ENCODE measurements at regions not wholly inside any gene's neighbourhood (a gene's known extent, or its start where the extent isn't known, plus 50 kb on each side); places are given as distances from the start of the nearest gene placed in this dataset.

DNA sequence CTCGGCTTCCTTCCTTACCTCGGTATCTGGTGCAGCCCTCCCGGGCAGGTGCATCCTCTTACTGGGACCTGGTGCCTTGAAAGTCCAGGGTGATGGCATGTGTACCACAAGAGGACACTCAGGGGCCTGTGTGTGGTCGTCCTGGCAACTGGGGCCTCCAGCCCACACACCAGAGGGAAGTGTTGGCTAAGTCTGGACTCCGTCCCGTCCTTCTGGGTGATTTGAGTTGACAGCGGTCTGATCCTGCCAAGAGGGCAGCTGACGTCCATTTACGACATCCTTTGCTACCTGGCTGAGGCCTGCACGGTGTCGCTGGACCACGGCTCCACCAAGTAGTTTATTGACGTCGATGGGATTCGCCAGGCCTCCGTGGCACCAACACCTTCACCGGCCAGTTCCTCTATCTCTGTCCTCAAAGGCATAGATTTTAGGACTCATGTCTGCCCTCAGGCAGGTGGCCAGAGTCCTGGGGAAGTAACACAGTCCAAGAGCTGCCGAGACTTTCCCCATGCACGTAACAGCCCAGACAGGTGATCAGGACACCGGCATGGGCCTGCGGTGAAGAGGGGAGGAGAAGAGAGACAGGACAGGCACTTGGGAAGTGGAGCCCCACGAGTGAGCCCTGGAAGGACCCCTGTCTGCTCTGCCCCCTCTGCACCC is 186.0 kb upstream of the HDAC4 start:
- TF ChIP-seq ETV6 (conservative IDR thresholded peaks at IDR 0.05 in 1 of 2, IDR thresholded peaks at IDR 0.05 in 1 of 2; ENCODE audit: borderline replicate concordance in 1 of 2, low read depth in 1 of 2) = no peak
- TF ChIP-seq SMC3 (IDR thresholded peaks at IDR 0.05; ENCODE audit: borderline replicate concordance, low read length) = no peak
- TF ChIP-seq JUND (IDR thresholded peaks at IDR 0.05; ENCODE audit: low read depth, low read length) = no peak
- TF ChIP-seq ZSCAN29 (IDR thresholded peaks at IDR 0.05) = no peak
- no peak for TF ChIP-seq HCFC1 (IDR thresholded peaks at IDR 0.05; ENCODE audit: low read length)
- no peak for TF ChIP-seq FOXM1 (IDR thresholded peaks at IDR 0.05; ENCODE audit: low read depth, low read length)
- TF ChIP-seq GABPA (IDR thresholded peaks at IDR 0.05; ENCODE audit: low read depth) = no peak
- TF ChIP-seq NBN (IDR thresholded peaks at IDR 0.05) = no peak
- no peak for TF ChIP-seq JUNB (IDR thresholded peaks at IDR 0.05)
- TF ChIP-seq, protein P1, sequence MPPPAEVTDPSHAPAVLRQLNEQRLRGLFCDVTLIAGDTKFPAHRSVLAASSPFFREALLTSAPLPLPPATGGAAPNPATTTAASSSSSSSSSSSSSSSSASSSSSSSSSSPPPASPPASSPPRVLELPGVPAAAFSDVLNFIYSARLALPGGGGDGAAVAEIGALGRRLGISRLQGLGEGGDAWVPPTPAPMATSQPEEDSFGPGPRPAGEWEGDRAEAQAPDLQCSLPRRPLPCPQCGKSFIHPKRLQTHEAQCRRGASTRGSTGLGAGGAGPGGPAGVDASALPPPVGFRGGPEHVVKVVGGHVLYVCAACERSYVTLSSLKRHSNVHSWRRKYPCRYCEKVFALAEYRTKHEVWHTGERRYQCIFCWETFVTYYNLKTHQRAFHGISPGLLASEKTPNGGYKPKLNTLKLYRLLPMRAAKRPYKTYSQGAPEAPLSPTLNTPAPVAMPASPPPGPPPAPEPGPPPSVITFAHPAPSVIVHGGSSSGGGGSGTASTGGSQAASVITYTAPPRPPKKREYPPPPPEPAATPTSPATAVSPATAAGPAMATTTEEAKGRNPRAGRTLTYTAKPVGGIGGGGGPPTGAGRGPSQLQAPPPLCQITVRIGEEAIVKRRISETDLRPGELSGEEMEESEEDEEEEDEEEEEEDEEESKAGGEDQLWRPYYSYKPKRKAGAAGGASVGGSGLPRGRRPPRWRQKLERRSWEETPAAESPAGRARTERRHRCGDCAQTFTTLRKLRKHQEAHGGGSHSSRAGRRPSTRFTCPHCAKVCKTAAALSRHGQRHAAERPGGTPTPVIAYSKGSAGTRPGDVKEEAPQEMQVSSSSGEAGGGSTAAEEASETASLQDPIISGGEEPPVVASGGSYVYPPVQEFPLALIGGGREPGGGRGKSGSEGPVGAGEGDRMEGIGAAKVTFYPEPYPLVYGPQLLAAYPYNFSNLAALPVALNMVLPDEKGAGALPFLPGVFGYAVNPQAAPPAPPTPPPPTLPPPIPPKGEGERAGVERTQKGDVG (CRISPR knock-in tag; IDR thresholded peaks at IDR 0.05) = no peak
- no peak for TF ChIP-seq FOXK2 (IDR thresholded peaks at IDR 0.05)
- no peak for TF ChIP-seq POLR2A (IDR thresholded peaks at IDR 0.05; ENCODE audit: low read depth, low read length)
- TF ChIP-seq, protein P2, sequence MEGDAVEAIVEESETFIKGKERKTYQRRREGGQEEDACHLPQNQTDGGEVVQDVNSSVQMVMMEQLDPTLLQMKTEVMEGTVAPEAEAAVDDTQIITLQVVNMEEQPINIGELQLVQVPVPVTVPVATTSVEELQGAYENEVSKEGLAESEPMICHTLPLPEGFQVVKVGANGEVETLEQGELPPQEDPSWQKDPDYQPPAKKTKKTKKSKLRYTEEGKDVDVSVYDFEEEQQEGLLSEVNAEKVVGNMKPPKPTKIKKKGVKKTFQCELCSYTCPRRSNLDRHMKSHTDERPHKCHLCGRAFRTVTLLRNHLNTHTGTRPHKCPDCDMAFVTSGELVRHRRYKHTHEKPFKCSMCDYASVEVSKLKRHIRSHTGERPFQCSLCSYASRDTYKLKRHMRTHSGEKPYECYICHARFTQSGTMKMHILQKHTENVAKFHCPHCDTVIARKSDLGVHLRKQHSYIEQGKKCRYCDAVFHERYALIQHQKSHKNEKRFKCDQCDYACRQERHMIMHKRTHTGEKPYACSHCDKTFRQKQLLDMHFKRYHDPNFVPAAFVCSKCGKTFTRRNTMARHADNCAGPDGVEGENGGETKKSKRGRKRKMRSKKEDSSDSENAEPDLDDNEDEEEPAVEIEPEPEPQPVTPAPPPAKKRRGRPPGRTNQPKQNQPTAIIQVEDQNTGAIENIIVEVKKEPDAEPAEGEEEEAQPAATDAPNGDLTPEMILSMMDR (IDR thresholded peaks at IDR 0.05 in 2 of 3, conservative IDR thresholded peaks at IDR 0.05 in 1 of 3; ENCODE audit: control insufficient read depth in 2 of 3, extremely low read depth in 1 of 3, insufficient read depth in 1 of 3, low read depth in 3 of 3, low read length in 3 of 3) = no peak

All from GM12878 (cell line).